HUDEP-2 (cell line): ENCODE measurements at regions not wholly inside any gene's neighbourhood (a gene's known extent, or its start where the extent isn't known, plus 50 kb on each side); places are given as distances from the start of the nearest gene placed in this dataset.

ENCODE experiments used
- DNase-seq, 76 experiments: peaks; one replicate each; lab custom pipeline; 2025; ENCODE audit not compliant: unreplicated experiment in 76 of 76; lab: John Stamatoyannopoulos, UW

DNA sequence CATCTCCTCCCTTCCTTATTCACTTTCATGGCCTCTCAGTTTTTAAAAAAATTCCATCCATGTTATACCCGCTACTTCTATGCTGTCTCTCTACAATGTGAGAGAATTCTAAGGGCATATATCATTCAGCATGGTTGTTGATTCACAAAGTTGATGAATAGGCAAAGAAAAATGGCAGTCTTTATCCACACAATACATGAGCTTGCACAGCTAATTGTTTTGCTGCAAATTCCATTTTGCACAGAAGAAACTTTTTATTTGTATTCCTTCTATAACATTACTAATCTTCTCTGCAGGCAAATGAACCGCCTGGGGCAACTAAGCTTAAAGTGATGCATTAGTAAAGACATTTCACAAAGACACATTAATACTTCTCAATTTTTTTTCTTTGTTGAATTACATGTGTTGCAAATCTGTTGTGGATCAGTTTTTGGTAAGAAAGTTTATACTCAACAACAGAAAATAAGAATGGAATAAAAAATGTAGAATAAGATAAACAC, 196.9 kb downstream of the LIG4 start:
- no peak for DNase-seq

DNA sequence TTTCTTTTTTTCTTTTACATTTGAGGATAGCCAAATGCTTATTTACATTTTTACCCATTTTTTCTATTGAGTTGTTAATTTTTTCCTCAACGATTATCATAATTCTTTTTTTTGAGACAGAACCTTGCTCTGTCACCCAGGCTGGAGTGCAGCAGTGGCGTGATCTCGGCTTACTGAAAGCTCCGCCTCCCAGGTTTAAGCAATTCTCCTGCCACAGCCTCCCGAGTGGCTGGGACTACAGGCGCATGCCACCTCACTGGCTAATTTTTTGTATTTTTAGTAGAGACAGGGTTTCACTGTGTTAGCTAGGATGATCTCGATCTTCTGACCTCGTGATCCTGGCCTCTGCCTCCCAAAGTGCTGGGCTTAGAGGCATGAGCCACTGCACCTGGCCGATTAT, 208.7 kb downstream of the LIG4 start:
- DNase-seq = no peak

DNA sequence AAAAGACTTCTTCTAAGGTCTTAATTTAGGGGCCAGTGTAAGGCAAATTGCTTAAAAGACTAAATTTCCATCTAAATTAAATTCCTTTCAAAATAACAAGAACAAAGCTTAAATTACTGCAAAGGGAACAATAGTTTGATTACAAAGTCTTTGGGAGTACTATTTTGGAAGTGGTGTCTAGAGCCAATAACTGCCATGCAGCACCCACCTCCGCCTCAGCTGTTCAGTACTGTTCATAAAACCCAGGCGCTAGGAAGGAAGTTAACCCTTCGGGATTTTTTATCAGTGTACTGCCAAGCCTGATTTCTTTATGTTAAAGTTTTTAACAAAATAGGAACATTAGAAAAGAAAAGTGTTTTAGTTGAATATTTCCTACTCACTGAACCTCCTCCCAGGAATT, 210.1 kb downstream of the LIG4 start:
- DNase-seq = no peak

DNA sequence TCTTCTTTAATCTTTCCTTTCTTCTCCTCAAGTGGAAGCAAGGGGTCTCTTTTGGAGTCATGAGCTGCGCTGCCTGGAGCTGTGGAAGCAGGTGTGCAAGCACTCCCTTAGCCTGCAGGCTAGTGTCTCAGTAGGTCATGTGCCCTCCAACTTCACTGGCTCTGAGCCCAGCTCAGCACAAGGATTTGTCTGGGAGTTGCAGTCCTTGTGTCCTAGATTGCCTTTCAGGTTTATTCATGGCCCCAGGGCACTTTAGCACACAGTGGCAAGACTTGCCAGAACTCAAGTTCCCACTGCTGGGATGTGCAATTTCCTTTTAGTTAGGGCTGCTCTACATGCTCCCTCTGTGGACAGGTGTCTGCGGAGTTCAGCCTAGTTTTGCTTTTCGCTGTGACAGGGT, 211.7 kb downstream of the LIG4 start:
- no peak for DNase-seq

DNA sequence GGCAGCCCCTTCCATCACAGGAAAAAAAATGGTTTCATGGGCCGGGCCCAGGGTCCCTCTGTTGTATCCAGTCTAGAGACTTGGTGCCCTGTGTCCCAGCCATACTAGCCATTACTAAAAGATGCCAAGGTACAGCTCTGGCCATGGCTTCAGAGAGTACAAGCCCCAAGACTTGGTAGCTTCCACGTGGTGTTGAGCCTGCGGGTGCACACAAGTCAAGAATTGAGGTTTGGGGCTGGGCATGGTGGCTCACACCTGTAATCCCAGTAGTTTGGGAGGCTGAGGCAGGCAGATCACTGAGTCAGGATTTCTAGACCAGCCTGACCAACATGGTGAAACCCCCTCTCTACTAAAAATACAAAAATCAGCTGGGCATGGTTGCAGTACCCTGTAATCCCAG, 214.3 kb downstream of the LIG4 start:
- no peak for DNase-seq

DNA sequence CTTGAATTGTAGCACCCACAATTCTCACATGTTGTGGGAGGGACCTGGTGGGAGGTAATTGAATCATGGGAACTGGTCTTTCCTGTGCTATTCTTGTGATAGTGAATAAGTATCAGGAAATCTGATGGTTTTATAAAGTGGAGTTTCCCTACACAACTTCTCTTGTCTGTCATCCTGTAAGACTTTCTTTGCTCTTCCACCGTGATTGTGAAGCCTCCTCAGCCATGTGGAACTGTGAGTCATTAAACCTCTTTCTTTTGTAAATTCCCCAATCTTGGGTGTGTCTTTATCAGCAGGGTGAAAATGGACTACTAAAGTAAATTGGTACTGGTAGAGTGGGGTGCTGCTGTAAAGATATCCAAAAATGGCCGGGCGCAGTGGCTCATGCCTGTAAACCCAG, 215.6 kb downstream of the LIG4 start:
- DNase-seq = no peak

DNA sequence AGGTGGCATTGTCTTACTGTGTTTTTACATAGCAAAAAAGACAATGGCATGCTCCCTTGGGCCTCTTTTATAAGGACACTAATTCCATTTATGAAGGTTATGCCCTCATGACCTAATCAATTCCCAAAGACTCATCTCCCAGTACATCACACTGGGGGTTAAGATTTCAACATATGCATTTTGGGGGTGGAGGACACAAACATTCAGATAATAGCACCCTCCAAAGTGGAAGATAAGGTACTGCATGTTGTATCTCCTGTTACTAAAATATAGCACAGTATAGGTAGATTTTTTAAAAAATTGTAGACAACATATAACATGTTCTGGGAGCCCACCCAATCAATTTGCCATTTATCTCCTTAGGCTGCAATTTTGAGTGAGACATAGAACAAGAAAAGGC, 221.2 kb downstream of the LIG4 start:
- no peak for DNase-seq

DNA sequence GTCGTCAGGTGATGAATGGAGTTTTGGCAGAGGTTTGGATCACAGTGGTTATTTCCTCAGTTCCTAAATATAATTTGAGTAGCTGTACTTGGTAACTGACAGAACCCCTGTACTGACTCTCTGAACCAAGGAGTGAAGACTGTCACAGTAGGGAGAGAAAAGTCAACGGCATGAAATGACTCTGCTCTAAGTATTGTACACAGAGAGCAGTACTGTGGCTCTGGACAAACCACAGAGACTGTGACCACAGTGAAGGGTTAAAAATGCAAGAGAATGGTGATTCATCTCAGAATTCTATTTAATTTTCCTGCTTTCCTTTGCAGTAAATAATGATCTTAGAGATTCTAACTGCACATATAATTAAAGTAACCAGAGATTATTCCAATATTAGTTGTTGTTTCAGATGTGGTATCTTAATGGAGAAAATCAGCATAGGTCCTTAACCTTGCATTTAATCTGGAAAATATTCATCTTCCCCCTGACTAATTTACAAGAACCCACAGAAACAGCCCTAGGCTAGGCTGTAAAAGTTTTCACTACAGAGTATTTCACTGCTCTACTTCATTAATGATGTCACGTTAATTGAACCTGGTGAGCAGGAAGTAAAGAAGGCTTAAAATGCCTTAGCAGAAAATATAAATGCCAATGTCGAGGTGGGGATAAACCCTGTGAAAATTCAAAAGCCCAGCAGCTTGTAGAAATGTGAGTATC, 221.9 kb downstream of the LIG4 start:
- DNase-seq = no peak

DNA sequence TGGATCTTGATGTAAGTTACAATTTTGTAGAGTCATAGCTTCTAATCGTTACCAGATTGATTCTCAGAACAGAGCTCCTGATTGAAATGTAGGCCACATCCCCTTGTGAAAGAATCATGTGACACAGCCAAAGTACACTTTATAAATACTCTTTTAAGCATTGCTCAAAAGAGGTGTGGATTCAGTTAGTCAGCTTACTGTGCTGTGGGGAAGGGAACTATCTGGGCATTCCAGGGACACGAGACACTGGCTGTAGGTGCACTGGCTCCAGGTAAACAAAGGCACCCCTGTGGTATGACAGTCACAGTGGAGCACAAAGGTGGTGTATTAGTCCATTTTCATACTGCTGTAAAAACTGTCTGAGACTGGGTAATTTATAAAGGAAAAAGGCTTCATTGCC, 222.8 kb downstream of the LIG4 start:
- no peak for DNase-seq

DNA sequence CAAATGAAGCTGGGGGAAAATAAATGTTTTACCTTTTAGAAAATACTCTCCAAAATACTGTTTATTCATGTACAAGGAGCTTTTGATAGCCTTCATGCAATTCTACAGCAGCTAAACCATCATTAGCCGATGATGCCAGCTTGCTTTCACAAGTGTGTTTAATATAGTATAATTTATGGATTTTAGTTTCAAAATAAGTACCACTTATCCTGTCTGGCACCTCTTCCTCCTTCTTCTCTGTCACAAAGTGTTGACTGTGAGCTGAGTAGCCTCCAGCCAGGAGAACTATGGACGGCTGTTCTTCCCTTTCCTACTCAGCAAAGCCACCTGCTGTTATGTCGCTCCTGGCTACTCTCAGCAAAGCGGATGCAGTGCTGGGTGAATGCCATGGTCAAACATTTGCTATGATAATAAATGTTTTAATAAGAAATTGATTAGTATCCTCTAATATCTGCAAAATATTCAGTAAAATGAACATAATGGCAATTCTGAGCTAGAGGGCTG, 238.2 kb downstream of the LIG4 start:
- no peak for DNase-seq

DNA sequence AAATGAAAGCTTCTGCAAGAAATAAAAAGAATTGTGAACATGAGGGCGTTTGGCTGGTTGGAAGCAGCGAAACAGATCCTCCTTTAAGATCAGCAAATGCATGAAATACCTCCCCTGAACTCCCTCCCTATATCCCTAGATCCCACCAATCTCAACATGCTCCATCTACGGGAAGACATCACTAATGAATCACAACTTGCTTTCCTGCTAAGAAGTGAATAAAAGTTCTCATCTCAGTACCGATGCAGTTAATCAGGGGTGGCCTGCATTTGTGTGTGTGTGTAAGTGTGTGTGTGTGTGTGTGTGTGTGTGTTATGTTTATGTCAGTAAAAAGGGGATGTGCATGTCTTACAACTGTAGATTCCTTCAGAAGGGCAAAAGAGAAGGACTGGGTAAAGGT, 238.7 kb downstream of the LIG4 start:
- no peak for DNase-seq

DNA sequence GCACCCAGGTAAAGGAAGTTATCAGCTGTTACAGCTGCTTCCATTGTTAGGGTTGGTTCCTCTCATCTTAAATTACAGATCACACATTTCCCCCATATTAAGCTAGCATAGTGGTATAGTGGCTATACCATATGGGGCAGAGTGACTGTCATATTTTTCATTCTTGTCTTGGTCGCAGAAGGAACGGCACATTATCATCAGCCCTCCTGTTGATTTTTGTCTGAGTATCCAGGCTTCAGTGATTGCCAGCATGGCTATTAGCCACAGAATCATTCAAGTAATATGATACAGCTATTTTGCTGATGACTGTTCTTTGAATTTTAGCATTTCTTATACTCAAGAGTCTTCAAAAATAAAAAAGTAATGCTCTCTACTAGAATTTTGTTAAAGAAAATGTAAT, 240.9 kb downstream of the LIG4 start:
- DNase-seq = no peak

DNA sequence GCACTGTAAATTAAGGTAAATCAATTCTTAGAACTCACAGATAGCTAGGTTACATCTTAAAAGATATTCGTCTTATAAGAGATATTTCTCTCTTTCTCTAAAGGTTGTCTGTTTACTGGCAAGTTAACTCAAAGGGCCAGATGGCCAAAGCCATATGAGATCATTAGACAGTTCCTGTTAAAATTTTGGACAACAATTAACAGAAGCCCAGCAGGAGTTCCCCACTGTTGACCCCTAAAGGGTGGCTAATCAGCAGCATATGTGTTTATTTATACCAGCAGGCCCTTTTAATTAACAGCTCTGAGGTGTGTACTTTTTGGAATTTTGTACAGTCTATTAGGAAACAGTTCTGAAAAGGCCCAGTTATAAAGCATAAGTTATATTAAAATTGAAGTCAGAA, 245.8 kb downstream of the LIG4 start:
- DNase-seq = no peak

DNA sequence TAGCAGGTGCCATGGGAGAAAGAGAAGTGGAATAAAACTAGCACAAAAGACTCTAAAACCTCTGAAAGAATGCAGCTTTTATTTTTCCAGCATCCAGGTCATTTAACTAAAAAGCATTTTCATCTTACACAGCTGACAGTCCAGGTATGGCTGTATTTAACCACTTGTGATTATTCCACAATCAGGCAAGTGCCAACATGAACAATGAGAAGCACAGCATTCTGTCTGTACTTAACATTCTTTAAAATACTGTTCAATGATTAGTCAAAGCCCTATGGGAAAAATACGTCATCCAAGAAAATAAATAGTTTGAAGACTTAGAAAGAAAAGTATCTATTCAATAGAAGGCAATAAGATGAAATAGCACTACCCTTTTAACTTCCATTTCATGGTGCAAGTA, 246.9 kb downstream of the LIG4 start:
- DNase-seq = no peak

DNA sequence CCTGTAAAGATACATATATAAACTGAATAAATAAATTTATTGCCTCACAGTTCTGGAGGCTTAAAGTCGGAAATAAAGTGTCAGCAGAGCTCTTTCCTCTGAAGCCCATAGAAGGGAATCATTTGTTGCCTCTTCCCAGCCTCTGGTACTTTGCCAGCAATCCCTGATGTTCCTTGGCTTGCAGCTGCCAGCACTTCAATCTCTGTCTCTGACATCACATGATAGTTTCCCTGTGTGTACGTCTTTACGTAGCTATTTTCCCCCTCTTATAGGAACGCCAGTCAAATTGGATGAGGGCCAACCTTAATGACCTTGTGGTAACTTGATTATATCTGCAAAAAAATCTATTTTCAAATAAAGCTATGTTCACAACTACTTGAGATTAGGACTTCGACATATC, 250.9 kb downstream of the LIG4 start:
- DNase-seq = no peak

DNA sequence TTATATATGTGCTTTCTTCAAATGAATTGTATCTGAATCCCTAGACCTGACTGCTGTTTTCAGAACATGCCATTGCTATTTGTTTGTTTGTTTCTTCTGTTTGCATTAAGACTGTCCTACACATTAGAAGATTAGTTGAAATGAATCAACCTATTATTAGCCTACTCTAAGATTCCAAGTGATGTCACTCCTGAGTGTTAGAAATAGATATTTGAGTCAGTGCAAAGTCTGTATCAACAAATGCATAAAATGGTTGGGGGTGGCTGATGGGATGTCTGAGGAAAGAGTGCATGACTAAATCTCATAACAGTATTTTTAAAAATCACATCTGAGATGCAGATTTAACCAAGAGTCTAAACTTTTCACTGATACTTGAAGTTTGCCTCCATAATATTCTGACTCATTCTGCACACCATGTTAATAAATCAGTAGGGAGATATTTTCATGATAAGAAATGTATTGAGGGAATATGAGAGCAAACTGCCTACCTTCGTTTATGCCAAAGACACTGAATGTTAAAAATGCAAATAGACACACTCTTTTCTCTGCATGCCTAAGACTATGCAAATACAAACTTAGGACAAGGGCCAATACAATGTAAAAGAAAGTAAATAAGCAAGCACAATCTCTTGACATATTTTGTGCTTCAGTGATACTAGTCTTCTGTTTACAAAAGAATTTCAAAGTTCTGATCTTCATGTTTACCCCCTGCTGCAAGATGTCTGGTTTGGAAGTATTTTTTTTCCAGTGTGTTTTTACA, 253.3 kb downstream of the LIG4 start:
- DNase-seq = no peak

DNA sequence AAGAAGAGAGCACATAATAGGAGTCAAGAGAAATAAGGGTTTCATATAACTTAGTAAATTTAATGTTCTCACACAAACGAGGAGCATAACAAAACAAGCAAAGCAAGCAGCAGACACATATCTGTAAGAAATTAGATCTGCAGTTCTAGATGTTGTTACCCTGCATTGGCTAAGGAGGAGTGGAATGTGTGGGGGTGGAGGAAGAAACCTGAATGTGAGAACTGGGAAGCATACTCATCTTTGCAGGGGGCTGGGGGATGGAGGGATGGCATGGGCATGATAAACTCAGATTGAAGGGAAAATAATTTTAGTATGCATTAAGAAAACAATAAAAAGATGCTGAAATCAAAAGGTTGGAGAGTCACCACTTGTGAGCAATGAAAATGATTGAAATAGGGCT, 255.0 kb downstream of the LIG4 start:
- DNase-seq = no peak

DNA sequence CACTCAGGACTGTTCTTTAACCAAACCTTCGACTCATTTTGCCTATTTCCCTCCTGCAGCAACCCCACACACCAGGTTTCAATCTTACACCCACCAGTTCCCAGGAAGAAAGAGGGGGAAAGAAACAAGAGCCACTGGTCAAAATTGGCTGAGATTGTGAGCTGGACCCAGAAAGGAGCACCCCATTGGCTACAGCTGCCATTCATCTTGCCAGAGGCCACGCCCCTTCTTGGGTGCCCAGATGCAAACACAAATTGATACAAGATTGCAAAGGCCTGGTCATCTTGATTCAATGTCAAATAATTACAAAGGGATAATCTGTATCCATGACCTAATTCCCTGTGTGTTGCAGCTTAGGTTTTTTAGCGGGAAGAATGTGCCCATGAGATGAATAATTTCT, 258.4 kb downstream of the LIG4 start:
- no peak for DNase-seq

DNA sequence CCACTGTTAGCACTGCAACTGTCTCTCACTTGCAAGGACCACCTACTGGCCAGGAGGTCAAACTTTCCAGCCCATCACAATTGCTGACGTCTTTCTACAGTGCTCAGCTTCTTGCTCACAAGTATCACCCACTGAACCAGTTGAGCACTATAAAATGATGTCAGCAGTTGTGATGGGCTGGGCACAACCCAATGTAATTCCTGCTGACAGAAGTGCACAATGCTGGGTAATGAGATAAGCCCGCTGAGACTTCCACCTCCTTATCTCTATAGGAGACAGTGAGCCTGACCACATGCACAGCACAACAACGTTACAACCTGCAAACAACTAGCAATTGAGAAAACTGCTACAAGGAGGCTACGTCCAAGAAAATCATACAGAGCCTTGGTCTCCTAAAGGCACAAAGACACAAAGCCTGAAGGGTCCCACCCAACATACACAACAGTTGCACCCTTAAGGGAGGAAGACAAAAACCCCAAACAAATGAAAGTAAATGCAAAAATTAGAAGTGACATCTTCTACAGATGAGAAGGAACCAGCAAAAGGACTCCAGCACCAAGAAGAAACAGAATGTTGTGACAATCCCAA, 273.2 kb downstream of the LIG4 start:
- no peak for DNase-seq

DNA sequence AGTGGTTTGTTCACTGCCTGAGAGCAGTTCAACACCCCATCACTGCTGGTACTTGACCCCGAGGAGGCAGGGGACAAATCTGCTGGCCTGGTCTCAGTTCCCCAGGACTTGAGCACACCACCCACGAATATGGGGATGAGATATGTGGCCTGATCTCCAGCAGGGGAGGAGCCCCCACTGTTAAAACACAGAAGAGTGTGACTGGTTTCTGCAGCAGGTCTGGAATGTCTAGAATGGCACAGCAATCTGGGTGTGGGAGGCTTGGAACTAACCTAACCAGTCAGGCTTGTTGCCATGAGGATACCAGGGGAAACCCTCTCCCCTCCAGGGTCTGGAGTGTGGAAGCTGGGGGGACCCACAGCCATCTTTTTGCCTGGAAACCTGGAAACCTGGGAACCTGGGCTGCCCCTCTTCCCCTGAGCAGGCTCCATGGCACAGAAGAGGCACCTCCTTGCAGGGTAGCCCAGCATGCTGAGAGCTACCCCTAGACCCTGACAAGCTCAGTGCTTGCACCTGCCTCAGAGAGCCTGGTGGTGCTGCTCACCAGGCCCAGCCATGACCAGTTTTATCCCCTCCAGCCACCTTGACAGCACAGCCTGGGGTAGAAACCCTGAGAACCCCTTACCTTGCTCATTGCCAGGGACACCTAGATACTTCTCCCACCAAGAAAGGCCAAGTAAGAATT, 273.8 kb downstream of the LIG4 start:
- DNase-seq = no peak

DNA sequence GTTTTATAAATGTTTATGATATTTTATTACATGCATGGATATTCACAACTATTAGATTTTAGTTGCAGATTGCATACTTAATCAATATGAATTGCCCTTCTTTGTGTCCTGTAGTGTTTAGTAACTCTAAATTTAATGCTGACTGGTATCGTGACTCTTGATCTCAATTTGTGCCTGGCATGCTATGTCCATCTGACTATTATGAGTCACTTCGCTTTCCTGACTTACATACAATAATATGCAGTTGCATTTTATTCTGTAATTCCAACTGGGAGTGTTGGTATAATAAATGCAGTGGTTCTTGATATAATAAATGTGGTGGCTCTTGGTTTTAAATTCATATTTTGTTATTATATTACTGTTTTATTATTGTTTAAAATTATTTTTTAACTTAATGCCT, 277.5 kb downstream of the LIG4 start:
- DNase-seq = no peak
